SJSA1 (cell line): ENCODE measurements at regions not wholly inside any gene's neighbourhood (a gene's known extent, or its start where the extent isn't known, plus 50 kb on each side); places are given as distances from the start of the nearest gene placed in this dataset.
A peak's percentile ranks its signal among the peaks of the same experiment; 100 is the strongest.
"Not testable (repeated sequence)": the region's sequence is repeated elsewhere in the genome, so short reads cannot be mapped to it uniquely, and the experiment has no call there.

Source experiments
- DNase-seq, 2 experiments: peaks; one replicate each; pipeline ENCODE4 v3.0.0-alpha.2; 2015 to 2020; ENCODE audit warnings: low spot score in 2 of 2, low read depth in 1 of 2
- H3K27ac ChIP-seq: fragments of 250-450 bp; sonication (Bioruptor Pico); 2 replicates; pipeline ENCODE4 v1.5.1; 2020; ENCODE audit warnings: mild to moderate bottlenecking, moderate library complexity
- H3K27me3 ChIP-seq: fragments of 250-450 bp; sonication (Bioruptor Pico); replicated peaks from 2 replicates; pipeline ENCODE4 v1.5.1; 2020; ENCODE audit warnings: mild to moderate bottlenecking, moderate library complexity
- H3K36me3 ChIP-seq: fragments of 250-450 bp; sonication (Bioruptor Pico); 2 replicates; pipeline ENCODE4 v1.5.1; 2020; ENCODE audit warnings: mild to moderate bottlenecking
- H3K4me1 ChIP-seq: fragments of 250-450 bp; sonication (Bioruptor Pico); replicated peaks from 2 replicates; pipeline ENCODE4 v1.6.1; 2021; ENCODE audit warnings: mild to moderate bottlenecking
- H3K4me3 ChIP-seq: fragments of 250-450 bp; sonication (Bioruptor Pico); 2 replicates; pipeline ENCODE4 v1.5.1; 2020; ENCODE audit warnings: mild to moderate bottlenecking
- H3K9me3 ChIP-seq: fragments of 250-450 bp; sonication (Bioruptor Pico); replicated peaks from 2 replicates; pipeline ENCODE4 v1.5.1; 2020; ENCODE audit warnings: mild to moderate bottlenecking

DNA sequence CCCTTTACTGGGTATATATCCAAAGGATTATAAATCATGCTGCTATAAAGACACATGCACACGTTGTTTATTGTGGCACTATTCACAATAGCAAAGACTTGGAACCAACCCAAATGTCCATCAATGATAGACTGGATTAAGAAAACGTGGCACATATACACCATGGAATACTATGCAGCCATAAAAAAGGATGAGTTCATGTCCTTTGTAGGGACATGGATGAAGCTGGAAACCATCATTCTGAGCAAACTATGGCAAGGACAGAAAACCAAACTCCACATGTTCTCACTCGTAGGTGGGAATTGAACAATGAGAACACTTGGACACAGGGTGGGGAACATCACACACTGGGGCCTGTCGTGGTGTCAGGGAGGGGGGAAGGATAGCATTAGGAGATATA is 59.2 kb downstream of the CXorf49B start:
- H3K4me1 ChIP-seq, H3K36me3 ChIP-seq, H3K9me3 ChIP-seq, H3K4me3 ChIP-seq, H3K27ac ChIP-seq, DNase-seq, H3K27me3 ChIP-seq: not testable (repeated sequence)

GRCh38 chrX:71823391-71824057 is 60.4 kb downstream of the CXorf49B start:
- Histone ChIP-seq H3K4me3 (no peak overlapping the region), H3K9me3 (no peaks in the 10 kb centered on the region), H3K27ac (no peak overlapping the region), H3K36me3 (no peaks in the 10 kb centered on the region), H3K27me3 (no peaks in the 10 kb centered on the region), H3K4me1 (no peaks in the 10 kb centered on the region)
- no peak for DNase-seq

DNA sequence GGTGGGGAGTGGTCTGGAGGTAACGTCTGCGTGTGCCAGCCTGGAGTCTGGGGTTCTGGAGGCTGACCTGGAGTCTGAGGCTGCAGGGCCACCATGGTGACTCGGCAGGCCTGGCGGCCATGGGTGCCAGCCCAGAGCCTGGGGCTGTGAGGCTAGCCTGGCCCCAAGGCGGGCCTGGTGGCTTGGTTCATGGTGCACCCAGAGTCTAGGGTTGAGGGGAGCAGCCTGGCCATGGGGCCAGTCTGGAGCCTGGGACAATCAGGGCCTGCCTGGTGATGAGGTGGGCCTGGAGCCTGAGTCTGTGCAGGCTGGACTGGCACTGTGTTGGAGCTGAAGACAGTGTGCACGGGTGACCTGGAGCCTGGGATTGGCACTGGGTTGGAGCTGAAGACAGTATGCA is 64.9 kb downstream of the CXorf49B start:
- DNase-seq = no peak
- H3K27ac ChIP-seq = no peak overlapping the region
- no peaks in the 10 kb centered on the region for H3K27me3 ChIP-seq
- H3K4me3 ChIP-seq = no peak overlapping the region
- H3K4me1 ChIP-seq = no peaks in the 10 kb centered on the region
- H3K36me3 ChIP-seq = no peaks in the 10 kb centered on the region
- no peaks in the 10 kb centered on the region for H3K9me3 ChIP-seq

DNA sequence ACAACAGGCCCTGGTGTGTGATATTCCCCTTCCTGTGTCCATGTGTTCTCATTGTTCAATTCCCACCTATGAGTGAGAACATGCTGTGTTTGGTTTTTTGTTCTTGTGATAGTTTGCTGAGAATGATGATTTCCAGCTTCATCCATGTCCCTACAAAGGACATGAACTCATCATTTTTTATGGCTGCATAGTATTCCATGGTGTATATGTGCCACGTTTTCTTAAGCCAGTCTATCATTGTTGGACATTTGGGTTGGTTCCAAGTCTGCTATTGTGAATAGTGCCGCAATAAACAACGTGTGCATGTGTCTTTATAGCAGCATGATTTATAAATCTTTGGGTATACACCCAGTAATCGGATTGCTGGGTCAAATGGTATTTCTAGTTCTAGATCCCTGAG is 72.6 kb upstream of the NHSL2 start:
- H3K27ac ChIP-seq, H3K9me3 ChIP-seq, H3K4me3 ChIP-seq, H3K36me3 ChIP-seq, H3K4me1 ChIP-seq, H3K27me3 ChIP-seq, DNase-seq: not testable (repeated sequence)

DNA sequence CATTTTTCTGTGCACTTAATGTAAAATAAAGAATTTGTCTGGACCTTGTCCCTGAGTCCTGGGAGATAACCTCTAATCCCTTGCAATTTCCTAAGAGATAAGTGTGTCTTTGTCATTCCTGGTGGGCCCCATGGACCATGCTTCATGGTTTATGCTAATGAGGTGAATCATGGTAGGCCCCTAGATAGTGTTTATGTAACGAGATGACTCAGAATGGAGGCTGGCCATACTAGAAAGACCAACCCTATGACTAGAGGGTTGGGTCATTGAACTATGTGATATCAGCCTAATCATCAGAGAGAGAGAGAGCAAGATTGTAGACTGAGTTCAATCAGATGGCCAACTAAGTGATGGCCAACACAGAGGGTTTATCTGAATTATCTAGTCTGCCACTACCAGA is 64.2 kb upstream of the NHSL2 start:
- Histone ChIP-seq H3K4me1 (no peaks in the 10 kb centered on the region), H3K36me3 (no peaks in the 10 kb centered on the region), H3K4me3 (no peak overlapping the region), H3K9me3 (no peaks in the 10 kb centered on the region), H3K27me3 (no peaks in the 10 kb centered on the region), H3K27ac (no peak overlapping the region)
- peak in 1 of 2 experiments; percentile 1 for DNase-seq

GRCh38 chrX:71852182-71852581 is 58.5 kb upstream of the NHSL2 start:
- Histone ChIP-seq H3K4me3 (no peak overlapping the region), H3K27ac (no peak overlapping the region), H3K36me3 (no peaks in the 10 kb centered on the region), H3K27me3 (no peaks in the 10 kb centered on the region), H3K9me3 (no peaks in the 10 kb centered on the region), H3K4me1 (no peaks in the 10 kb centered on the region)
- DNase-seq = no peak

GRCh38 chrX:71859637-71860036 is 51.0 kb upstream of the NHSL2 start:
- no peaks in the 10 kb centered on the region for H3K4me1 ChIP-seq
- DNase-seq = peak in 1 of 2 experiments; percentile 27
- no peaks in the 10 kb centered on the region for H3K9me3 ChIP-seq
- no peak overlapping the region for H3K4me3 ChIP-seq
- no peak overlapping the region for H3K27ac ChIP-seq
- no peaks in the 10 kb centered on the region for H3K27me3 ChIP-seq
- no peaks in the 10 kb centered on the region for H3K36me3 ChIP-seq
